Neural progenitor cell (in vitro differentiated cells): ENCODE measurements at regions not wholly inside any gene's neighbourhood (a gene's known extent, or its start where the extent isn't known, plus 50 kb on each side); places are given as distances from the start of the nearest gene placed in this dataset.

Experiments used
- DNase-seq: peaks from one replicate; pipeline ENCODE4 v3.0.0-alpha.2; 2016; ENCODE audit warnings: low spot score
- H2AFZ ChIP-seq: fragments of 200-600 bp; sonication (generic); replicated peaks from 2 replicates; pipeline ENCODE4 v1.6.1; 2016; ENCODE audit warnings: antibody characterized with exemption
- H3F3A ChIP-seq: fragments of 200-600 bp; sonication (generic); 2 replicates; pipeline ENCODE4 v1.6.1; 2016; ENCODE audit warnings: antibody characterized with exemption, low read depth
- H3K27ac ChIP-seq: fragments of 200-600 bp; sonication (generic); 2 replicates; pipeline ENCODE4 v1.5.1; 2016; ENCODE audit warnings: mild to moderate bottlenecking
- H3K27me3 ChIP-seq: fragments of 200-600 bp; sonication (generic); 2 replicates; pipeline ENCODE4 v1.6.1; 2016; ENCODE audit warnings: mild to moderate bottlenecking, moderate library complexity
- H3K36me3 ChIP-seq: fragments of 200-600 bp; sonication (generic); 2 replicates; pipeline ENCODE4 v1.5.1; 2016
- H3K4me1 ChIP-seq: fragments of 200-600 bp; sonication (generic); 2 replicates; pipeline ENCODE4 v1.6.1; 2016; ENCODE audit warnings: mixed run types
- H3K4me2 ChIP-seq: fragments of 200-600 bp; sonication (generic); 2 replicates; pipeline ENCODE4 v1.6.1; 2016
- H3K4me3 ChIP-seq: fragments of 200-600 bp; sonication (generic); 2 replicates; pipeline ENCODE4 v1.5.1; 2016
- H3K79me2 ChIP-seq: fragments of 200-600 bp; sonication (generic); 2 replicates; pipeline ENCODE4 v1.6.1; 2016; ENCODE audit warnings: low read depth
- H3K9ac ChIP-seq: fragments of 200-600 bp; sonication (generic); 2 replicates; pipeline ENCODE4 v1.6.1; 2016
- H3K9me3 ChIP-seq: fragments of 200-600 bp; sonication (generic); 2 replicates; pipeline ENCODE4 v1.5.1; 2016; ENCODE audit warnings: low read depth
- H4K20me1 ChIP-seq: fragments of 200-600 bp; sonication (generic); 2 replicates; pipeline ENCODE4 v1.6.1; 2016; ENCODE audit warnings: low read depth
- H3K27ac Mint-ChIP-seq: 3 replicates; pipeline ENCODE4 v1.8.0; 2021; ENCODE audit warnings: mixed read lengths
- H3K27me3 Mint-ChIP-seq: 2 replicates; pipeline ENCODE4 v1.8.0; 2022; ENCODE audit warnings: low read depth, mild to moderate bottlenecking, inconsistent platforms, moderate library complexity, mixed read lengths; ENCODE audit not compliant: insufficient read depth
- H3K36me3 Mint-ChIP-seq: 3 replicates; pipeline ENCODE4 v1.8.0; 2021; ENCODE audit warnings: mixed read lengths
- H3K4me1 Mint-ChIP-seq: 3 replicates; pipeline ENCODE4 v1.8.0; 2021; ENCODE audit warnings: mixed read lengths
- H3K4me3 Mint-ChIP-seq: 3 replicates; pipeline ENCODE4 v1.8.0; 2021; ENCODE audit warnings: mild to moderate bottlenecking, moderate library complexity, mixed read lengths
- H3K9me3 Mint-ChIP-seq: 3 replicates; pipeline ENCODE4 v1.8.0; 2020; ENCODE audit warnings: mixed read lengths
- CTCF ChIP-seq: fragments of 200-600 bp; sonication (generic); IDR thresholded peaks from 2 replicates; pipeline ENCODE4 v1.5.1; 2017; ENCODE audit warnings: antibody characterized with exemption, mild to moderate bottlenecking
- EZH2 ChIP-seq: fragments of 200-600 bp; sonication (generic); IDR thresholded peaks from 2 replicates; pipeline ENCODE4 v1.6.1; 2017; ENCODE audit warnings: antibody characterized with exemption, mild to moderate bottlenecking, moderate library complexity
- EZH2phosphoT487 ChIP-seq: fragments of 200-600 bp; sonication (generic); IDR thresholded peaks from 2 replicates; pipeline ENCODE4 v1.6.1; 2017; ENCODE audit warnings: antibody characterized with exemption

DNA sequence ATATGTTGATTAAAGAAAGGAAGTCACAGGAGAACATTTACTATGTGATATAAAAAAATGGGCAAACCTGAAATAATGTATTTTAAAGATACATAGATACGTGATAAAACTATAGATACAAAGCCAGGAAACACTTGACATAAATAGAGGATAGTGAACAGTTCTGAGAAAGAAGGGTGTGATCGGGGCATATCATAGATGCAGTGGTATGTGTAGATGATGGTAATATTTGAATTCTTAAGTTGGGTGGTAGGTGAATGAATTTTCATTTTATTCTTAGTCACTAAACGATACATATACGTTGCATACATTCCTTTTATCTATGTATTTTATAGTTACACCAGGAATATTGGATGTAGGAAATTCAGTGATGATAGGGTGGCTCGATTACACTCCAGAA, 138.7 kb upstream of the ARRDC3 start:
- no peaks in the 10 kb centered on the region for H3K27me3 ChIP-seq
- Mint-ChIP-seq H3K27ac (no peak overlapping the region), H3K9me3 (no peaks in the 10 kb centered on the region), H3K27me3 (no peaks in the 10 kb centered on the region), H3K4me3 (no peak overlapping the region), H3K4me1 (no peaks in the 10 kb centered on the region), H3K36me3 (no peaks in the 10 kb centered on the region)
- no peaks in the 10 kb centered on the region for H3F3A ChIP-seq
- no peaks in the 10 kb centered on the region for H4K20me1 ChIP-seq
- no peak for DNase-seq
- H3K27ac ChIP-seq: no peak overlapping the region
- no peaks in the 10 kb centered on the region for H3K9me3 ChIP-seq
- no peak overlapping the region for H3K4me2 ChIP-seq
- no peaks in the 10 kb centered on the region for H3K79me2 ChIP-seq
- H3K4me3 ChIP-seq: no peak overlapping the region
- no peak for TF ChIP-seq EZH2
- TF ChIP-seq CTCF: no peak
- no peak for TF ChIP-seq EZH2phosphoT487
- no peak overlapping the region for H3K9ac ChIP-seq
- H3K4me1 ChIP-seq: no peaks in the 10 kb centered on the region
- no peaks in the 10 kb centered on the region for H3K36me3 ChIP-seq
- no peak overlapping the region for H2AFZ ChIP-seq

- DNase-seq: no peak
- Histone ChIP-seq H3K4me2 (no peak overlapping the region), H3K27ac (no peak overlapping the region), H3K27me3 (no peaks in the 10 kb centered on the region), H3K9ac (no peak overlapping the region), H3K4me1 (no peaks in the 10 kb centered on the region), H3F3A (no peaks in the 10 kb centered on the region), H3K9me3 (no peaks in the 10 kb centered on the region), H3K36me3 (no peaks in the 10 kb centered on the region), H3K4me3 (no peak overlapping the region), H3K79me2 (no peaks in the 10 kb centered on the region), H2AFZ (no peak overlapping the region), H4K20me1 (no peaks in the 10 kb centered on the region)
- Mint-ChIP-seq H3K27ac (no peak overlapping the region), H3K4me1 (no peaks in the 10 kb centered on the region), H3K36me3 (no peaks in the 10 kb centered on the region), H3K4me3 (no peak overlapping the region), H3K27me3 (no peaks in the 10 kb centered on the region), H3K9me3 (no peaks in the 10 kb centered on the region)
- TF ChIP-seq EZH2phosphoT487 (no peak), EZH2 (no peak), CTCF (no peak)
These were observed 138.2 kb upstream of the ARRDC3 start for GRCh38 chr5:91521334-91521733.

- Mint-ChIP-seq H3K27ac (peak overlapping the region; percentile 90), H3K36me3 (no peaks in the 10 kb centered on the region), H3K4me1 (peaks cover 9% of the 10 kb centered on the region), H3K27me3 (no peaks in the 10 kb centered on the region), H3K9me3 (no peaks in the 10 kb centered on the region), H3K4me3 (peak overlapping the region; percentile 59)
- DNase-seq: peak; percentile 31
- Histone ChIP-seq H3K27ac (no peak overlapping the region), H3K27me3 (no peaks in the 10 kb centered on the region), H3K79me2 (no peaks in the 10 kb centered on the region), H4K20me1 (no peaks in the 10 kb centered on the region), H3K4me1 (peaks cover 3% of the 10 kb centered on the region), H3K9me3 (no peaks in the 10 kb centered on the region), H3K4me3 (no peak overlapping the region), H3K9ac (no peak overlapping the region), H2AFZ (peak overlapping the region; percentile 45), H3F3A (no peaks in the 10 kb centered on the region), H3K4me2 (no peak overlapping the region), H3K36me3 (no peaks in the 10 kb centered on the region)
- TF ChIP-seq CTCF (no peak), EZH2 (no peak), EZH2phosphoT487 (no peak)
These were observed 131.3 kb upstream of the ARRDC3 start for GRCh38 chr5:91514400-91514799.

DNA sequence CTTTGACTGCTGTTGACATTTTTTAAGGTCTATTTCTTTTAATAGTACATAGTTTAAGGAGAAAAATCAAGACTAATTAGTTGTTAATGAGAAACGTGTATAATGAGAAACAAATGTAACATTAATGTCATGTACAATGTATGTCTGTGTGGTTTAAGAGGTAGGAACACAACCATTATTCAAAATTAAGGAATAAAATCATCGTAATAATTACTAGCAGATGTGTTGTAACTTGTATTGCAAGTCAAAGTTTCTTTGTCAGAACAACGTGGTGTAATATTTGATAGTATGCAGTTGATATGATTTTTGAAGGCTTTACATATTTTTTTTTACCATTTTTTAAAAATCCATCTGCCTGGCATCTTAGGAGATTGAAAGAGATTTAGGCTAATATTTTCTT, 120.2 kb upstream of the ARRDC3 start:
- no peak overlapping the region for H3K4me2 ChIP-seq
- H3K9me3 Mint-ChIP-seq: no peaks in the 10 kb centered on the region
- peaks cover 16% of the 10 kb centered on the region for H3K4me1 Mint-ChIP-seq
- peaks cover 7% of the 10 kb centered on the region for H3K4me1 ChIP-seq
- H3K9me3 ChIP-seq: no peaks in the 10 kb centered on the region
- no peak overlapping the region for H2AFZ ChIP-seq
- DNase-seq: no peak
- no peaks in the 10 kb centered on the region for H3K36me3 ChIP-seq
- H3K36me3 Mint-ChIP-seq: no peaks in the 10 kb centered on the region
- no peak overlapping the region for H3K4me3 Mint-ChIP-seq
- TF ChIP-seq EZH2phosphoT487 (no peak), EZH2 (no peak), CTCF (no peak)
- H3K79me2 ChIP-seq: no peaks in the 10 kb centered on the region
- no peak overlapping the region for H3K4me3 ChIP-seq
- H3K27ac Mint-ChIP-seq: no peak overlapping the region
- H3K27me3 Mint-ChIP-seq: peaks cover 3% of the 10 kb centered on the region
- no peaks in the 10 kb centered on the region for H4K20me1 ChIP-seq
- H3K27me3 ChIP-seq: no peaks in the 10 kb centered on the region
- no peaks in the 10 kb centered on the region for H3F3A ChIP-seq
- H3K27ac ChIP-seq: no peak overlapping the region
- no peak overlapping the region for H3K9ac ChIP-seq
